Activated CD4-positive, CD25-positive, alpha-beta regulatory T cell treated with anti-CD3 and anti-CD28 coated beads, Interleukin-2, amount 50 U/mL, for 24 hours (primary cell): ENCODE measurements at regions not wholly inside any gene's neighbourhood (a gene's known extent, or its start where the extent isn't known, plus 50 kb on each side); places are given as distances from the start of the nearest gene placed in this dataset.
"Not testable (repeated sequence)": the region's sequence is repeated elsewhere in the genome, so short reads cannot be mapped to it uniquely, and the experiment has no call there.

Source experiments
- ATAC-seq, 2 donors: fragments of 150-1000 bp; cut with Tn5 transposase; one replicate each; pipeline ENCODE4 v1.10.0; 2021; ENCODE audit warnings: mild to moderate bottlenecking in 1 of 2, moderate library complexity in 1 of 2

GRCh38 chr6:56802584-56802983, 152.3 kb upstream of the BEND6 start:
- ATAC-seq, result no peak

DNA sequence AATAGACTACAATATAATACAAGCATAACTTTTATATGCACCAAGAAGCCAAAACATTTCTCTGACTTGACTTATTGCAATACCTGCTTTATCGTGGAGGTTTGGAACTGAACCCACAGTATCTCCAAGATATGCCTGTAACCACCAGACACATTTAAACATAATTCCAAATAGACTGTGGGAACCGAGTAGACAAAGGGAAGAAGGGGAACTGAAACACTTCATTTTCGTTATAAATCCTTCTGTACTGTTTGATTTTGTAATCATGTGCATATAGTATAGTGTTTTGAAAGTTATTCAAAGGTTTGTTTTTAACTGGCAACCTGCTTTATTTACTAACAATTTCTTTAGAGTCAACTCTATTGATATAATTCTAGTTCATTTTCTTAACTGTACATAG, 154.9 kb upstream of the BEND6 start:
- ATAC-seq, result no peak

- no peak for ATAC-seq
These were observed 155.5 kb upstream of the DST start for GRCh38 chr6:56798163-56798562.

DNA sequence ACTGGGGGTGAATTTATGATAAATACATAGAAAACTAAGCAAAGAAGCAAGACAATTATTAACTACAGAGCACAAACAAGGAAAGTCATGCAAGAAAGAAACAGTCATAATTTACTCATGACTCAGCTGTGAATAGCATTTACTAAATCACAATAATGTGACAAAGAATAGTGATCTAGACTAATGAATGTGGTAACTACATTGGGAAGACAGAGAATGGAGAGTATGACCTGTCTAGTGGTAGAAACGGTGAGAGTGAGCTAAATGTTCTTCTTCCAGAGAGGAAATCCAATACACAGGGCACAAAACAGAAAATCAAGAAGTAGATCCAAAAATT, 153.5 kb upstream of the DST start:
- ATAC-seq, result no peak

GRCh38 chr6:56795466-56796195, 152.9 kb upstream of the DST start:
- no peak for ATAC-seq

DNA sequence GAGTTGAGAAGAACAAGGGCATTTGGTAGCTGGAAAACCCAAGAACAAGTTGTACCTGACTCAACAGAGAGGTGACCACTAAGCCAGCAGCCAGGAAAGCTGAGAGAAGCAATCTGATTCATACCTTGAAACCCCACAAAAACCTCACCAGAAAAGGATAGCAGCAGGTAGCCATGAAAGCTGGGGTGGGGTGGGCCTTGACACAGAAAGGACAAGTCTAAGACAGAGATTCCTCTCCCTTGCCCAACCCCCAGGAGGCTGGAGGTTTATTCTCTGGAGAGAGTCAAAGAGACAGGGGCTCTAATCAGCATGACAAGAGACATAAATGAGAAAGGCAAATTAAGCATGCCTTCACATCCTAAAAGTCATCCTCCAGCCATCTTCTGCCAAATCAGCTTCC, 151.7 kb upstream of the DST start:
- no peak for ATAC-seq

- ATAC-seq, result no peak
These were observed 151.2 kb upstream of the DST start for GRCh38 chr6:56793938-56794337.

DNA sequence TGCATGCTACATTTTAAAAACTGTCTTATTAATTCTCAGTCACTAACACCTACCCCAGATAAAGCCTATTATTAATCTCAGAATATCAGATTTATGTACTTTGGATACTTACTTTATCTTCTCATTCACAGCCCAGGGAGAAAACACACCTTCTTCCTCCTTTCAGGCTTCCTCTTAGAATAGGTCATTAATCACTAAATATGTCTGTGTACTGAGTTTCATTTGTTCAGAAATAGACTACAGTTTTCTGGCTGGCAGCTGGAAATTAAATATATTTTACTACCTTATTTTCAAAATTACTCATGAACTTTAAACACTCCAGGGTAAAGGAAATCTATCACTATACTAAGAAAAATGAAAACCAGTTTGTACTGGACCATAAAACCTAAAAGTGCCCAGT, 147.7 kb upstream of the DST start:
- no peak for ATAC-seq

GRCh38 chr6:56789879-56790278, 147.2 kb upstream of the DST start:
- ATAC-seq, result no peak

- no peak for ATAC-seq
These were observed 146.7 kb upstream of the DST start for GRCh38 chr6:56789342-56789741.

DNA sequence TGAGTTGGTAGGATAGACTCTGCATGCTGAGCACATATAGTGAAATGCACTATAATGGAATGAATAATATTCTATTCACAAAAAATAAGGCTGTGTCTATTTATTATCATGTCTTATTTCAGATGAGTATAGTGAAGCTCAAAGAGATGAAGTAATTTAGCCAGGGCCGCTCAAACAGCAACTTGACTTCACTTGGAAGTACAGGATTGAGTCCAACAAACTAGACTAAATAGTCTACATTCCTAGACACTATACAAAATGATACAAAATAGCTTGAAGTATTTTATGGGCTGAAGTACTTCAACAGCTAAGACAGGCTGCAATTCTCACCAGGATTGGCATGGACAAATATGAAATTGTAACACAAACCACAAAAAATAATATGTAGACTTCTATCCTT, 144.5 kb upstream of the DST start:
- no peak for ATAC-seq

DNA sequence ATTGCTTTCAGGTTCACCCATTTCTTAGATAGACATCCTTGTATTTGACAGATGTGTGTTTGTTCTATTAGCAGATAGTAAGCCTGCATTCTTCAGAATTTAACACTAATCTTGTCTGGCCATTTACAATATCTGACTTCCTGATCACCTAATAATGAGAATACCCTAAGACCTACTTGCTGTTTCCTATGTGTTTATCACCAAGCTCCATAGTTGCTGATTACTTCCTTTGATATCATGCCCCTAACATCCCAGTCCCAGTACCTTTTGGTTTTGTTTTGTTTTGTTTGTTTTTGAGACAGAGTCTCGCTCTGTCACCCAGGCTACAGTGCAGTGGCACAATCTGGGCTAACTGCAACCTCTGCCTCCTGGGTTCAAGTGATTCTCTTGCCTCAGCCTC, 143.6 kb upstream of the DST start:
- no peak for ATAC-seq

DNA sequence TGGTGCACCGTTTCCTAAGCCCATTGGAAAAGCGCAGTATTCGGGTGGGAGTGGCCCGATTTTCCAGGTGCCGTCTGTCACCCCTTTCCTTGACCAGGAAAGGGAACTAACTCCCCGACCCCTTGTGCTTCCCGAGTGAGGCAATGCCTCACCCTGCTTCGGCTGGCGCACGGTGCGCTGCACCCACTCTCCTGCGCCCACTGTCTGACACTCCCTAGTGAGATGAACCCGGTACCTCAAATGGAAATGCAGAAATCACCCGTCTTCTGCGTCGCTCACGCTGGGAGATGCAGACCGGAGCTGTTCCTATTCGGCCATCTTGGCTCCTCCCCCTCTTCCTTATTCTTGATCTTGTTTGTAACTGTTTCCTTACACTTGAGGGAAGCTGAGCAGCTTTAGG, 142.8 kb upstream of the DST start:
- not testable (repeated sequence) for ATAC-seq

DNA sequence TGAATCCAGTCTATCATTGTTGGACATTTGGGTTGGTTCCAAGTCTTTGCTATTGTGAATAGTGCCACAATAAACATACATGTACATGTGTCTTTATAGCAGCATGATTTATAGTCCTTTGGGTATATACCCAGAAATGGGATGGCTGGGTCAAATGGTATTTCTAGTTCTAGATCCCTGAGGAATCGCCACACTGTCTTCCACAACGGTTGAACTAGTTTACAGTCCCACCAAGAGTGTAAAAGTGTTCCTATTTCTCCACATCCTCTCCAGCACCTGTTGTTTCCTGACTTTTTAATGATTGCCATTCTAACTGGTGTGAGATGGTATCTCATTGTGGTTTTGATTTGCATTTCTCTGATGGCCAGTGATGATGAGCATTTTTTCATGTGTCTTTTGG, 137.4 kb upstream of the DST start:
- ATAC-seq, result not testable (repeated sequence)

DNA sequence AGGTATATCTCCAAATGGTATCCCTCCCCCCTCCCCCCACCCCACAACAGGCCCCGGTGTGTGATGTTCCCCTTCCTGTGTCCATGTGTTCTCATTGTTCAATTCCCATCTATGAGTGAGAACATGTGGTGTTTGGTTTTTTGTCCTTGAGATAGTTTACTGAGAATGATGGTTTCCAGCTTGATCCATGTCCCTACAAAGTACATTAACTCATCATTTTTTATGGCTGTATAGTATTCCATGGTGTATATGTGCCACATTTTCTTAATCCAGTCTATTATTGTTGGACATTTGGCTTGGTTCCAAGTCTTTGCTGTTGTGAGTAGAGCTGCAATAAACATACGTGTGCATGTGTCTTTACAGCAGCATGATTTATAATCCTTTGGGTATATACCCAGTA, 135.8 kb upstream of the DST start:
- ATAC-seq, result not testable (repeated sequence)

GRCh38 chr6:56775498-56776166, 132.9 kb upstream of the DST start:
- no peak for ATAC-seq

DNA sequence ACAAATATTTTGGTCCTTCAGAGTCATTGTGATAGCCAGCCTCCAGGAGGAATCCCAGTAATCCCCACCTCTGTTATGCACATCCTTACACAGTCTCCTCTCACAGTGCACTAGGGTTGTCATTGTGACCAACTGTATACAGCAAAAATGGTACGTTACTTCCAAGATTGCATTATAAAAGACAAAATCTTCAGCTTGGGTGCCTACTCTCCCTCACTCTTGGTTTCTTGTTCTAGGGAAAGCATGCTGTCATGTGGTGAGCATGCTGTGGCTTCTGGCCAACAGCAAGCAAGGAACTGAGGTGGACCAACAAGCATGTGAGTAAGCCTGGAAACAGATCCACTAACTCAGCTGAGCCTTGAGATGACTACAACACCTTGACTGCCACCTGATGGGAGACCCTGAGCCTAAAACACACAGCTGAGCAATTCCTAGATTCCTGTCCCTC, 130.1 kb upstream of the DST start:
- no peak for ATAC-seq

DNA sequence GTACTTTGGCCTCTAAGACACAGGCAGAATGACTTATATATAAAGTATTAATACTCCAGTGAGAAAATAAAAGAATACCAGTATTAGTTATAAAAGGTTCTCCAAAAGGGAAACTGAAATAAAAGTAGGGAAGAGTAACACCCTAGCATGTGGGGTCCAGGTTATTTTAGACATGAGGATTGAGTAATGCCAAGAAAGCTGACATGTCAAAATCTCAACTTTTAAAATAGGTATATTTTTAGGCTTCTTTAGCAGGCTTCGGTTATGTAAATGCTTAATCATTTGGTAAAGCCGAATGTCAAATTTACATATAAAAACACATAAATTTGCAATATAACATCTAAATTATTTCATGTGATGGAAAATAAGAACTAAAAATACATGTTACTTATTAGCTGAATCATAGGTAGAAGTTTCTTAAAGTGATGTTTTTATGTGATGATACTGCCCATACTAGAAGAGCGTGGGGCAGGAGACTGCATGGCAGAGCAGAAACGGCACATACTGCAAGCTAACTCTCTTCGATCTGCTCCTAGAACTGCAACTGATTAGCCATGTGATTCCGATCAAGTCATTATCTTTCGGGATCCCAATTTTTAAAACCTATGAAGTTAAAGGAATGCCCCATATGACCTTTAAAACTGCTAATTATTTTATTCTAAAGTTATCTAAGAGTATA, 129.4 kb upstream of the DST start:
- no peak for ATAC-seq

DNA sequence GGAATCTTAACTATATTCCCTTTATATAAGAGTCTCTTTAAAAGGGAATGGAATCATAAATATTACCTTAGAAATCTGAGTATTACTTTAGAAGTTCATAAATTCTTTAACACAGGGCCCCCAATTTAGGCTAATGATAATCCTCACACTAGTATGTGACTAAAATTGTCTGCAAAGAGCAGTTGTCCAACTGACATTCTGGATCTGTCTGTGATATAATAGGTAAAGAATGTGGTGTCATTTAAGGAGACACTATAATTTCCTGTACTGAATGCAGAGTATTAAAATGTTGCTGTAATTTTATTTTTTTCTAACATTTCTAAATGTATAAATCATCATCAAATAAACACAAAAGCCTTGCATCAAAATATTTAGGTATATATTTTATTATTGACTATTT, 128.5 kb upstream of the DST start:
- ATAC-seq, result no peak

- no peak for ATAC-seq
These were observed 127.4 kb upstream of the DST start for GRCh38 chr6:56770011-56770520.

DNA sequence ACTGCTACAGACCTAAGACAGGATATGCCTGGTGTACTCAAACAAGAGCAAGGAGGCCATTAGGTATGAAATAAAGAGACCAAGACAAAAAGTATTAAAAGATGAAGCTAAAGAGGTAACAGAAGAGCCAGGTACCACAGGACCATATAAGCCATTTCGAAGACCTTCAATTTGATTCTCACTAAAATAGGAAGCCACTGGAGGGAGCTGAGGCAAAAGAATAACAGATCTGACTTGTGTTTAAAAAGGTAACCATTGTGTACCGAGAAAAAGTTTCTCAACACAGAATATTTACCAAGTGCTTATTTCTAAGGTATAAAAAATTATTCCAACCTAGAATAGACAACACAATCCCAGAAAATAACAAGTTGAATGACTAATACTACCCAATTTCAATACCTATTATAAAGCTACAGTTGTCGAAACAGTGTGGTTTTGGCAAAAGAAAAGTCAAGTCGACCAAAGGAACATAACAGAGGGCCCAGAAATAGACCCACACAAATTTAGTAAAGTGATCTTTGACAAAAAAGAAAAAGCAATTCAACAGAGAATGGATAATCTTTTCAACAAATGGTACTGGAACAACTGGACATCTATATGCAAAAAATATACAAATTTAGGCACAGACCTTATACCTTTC, 125.3 kb upstream of the DST start:
- no peak for ATAC-seq

GRCh38 chr6:56767435-56767834, 124.7 kb upstream of the DST start:
- ATAC-seq, result no peak

DNA sequence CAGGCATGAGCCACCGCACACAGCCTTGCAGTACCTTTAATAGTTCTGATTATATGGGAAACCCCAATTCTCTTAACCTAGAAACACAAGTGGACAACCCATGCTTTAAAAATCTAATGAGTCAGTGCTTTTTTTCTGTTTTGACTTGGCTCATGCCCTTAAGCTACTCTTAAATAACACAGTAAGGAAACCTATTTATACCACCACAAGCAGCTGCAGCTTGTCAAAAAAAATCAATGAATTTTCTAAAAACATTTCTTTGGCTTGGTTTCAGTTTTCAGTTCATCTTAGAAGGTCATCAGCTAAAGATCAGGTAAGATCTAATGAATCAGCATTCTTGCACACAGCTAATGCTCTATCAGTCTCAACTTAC, 124.1 kb upstream of the DST start:
- no peak for ATAC-seq
